PC-3 (cell line): ENCODE measurements at regions not wholly inside any gene's neighbourhood (a gene's known extent, or its start where the extent isn't known, plus 50 kb on each side); places are given as distances from the start of the nearest gene placed in this dataset.
"Not testable (repeated sequence)": the region's sequence is repeated elsewhere in the genome, so short reads cannot be mapped to it uniquely, and the experiment has no call there.

Experiments used
- ATAC-seq: fragments of 200-7000 bp; cut with Tn5 transposase; 2 replicates; pipeline ENCODE4 v1.9.1; 2020; ENCODE audit warnings: mild to moderate bottlenecking, moderate library complexity
- BruUV-seq: library from RNA; stranded (reverse); fragments of 400-500 nt; replicated peaks from 2 replicates; lab custom pipeline; 2021; lab: Mats Ljungman, UMichigan
- CTCF ChIA-PET: fragments of 300-600 bp; sonication (Branson Sonifier 250); formaldehyde crosslinking; loops from one replicate; lab custom pipeline; 2022; ENCODE audit warnings: antibody characterized with exemption; lab: Charles Lee
- POLR2A ChIA-PET: fragments of 300-600 bp; sonication (Branson Sonifier 250); formaldehyde crosslinking; loops from one replicate; lab custom pipeline; 2022; ENCODE audit warnings: antibody characterized with exemption; ENCODE audit not compliant: unreplicated experiment; lab: Charles Lee
- DNase-seq: peaks from one replicate; pipeline ENCODE4 v3.0.0-alpha.2; 2015
- H2AFZ ChIP-seq: fragments of 300-600 bp; sonication (generic); 2 replicates; pipeline ENCODE4 v1.6.0; 2016; ENCODE audit warnings: antibody characterized with exemption, low read length
- H3F3A ChIP-seq: fragments of 300-600 bp; sonication (generic); one replicate; pipeline ENCODE4 v1.6.0; 2017; ENCODE audit warnings: antibody characterized with exemption, low read length, control low read depth, mild to moderate bottlenecking; ENCODE audit not compliant: unreplicated experiment
- H3K27ac ChIP-seq: fragments of 300-600 bp; sonication (generic); 2 replicates; pipeline ENCODE4 v1.5.1; 2016; ENCODE audit warnings: mild to moderate bottlenecking, low read length
- H3K27me3 ChIP-seq: fragments of 300-600 bp; sonication (generic); 2 replicates; pipeline ENCODE4 v1.6.1; 2016; ENCODE audit warnings: low read length, mixed read lengths
- H3K36me3 ChIP-seq: fragments of 300-600 bp; sonication (generic); 2 replicates; pipeline ENCODE4 v1.6.1; 2016; ENCODE audit warnings: low read depth, mixed run types, low read length, mixed read lengths
- H3K4me1 ChIP-seq: fragments of 300-600 bp; sonication (generic); 2 replicates; pipeline ENCODE4 v1.5.1; 2016; ENCODE audit warnings: low read length; ENCODE audit not compliant: insufficient read depth
- H3K4me2 ChIP-seq: fragments of 300-600 bp; sonication (generic); 2 replicates; pipeline ENCODE4 v1.6.0; 2016; ENCODE audit warnings: low read length
- H3K4me3 ChIP-seq: fragments of 300-600 bp; sonication (generic); 2 replicates; pipeline ENCODE4 v1.5.1; 2016; ENCODE audit warnings: mild to moderate bottlenecking, low read length, mixed read lengths
- H3K79me2 ChIP-seq: fragments of 300-600 bp; sonication (generic); 2 replicates; pipeline ENCODE4 v1.6.1; 2017; ENCODE audit warnings: low read length, mixed read lengths
- H3K9ac ChIP-seq: fragments of 300-600 bp; sonication (generic); 2 replicates; pipeline ENCODE4 v1.6.0; 2016; ENCODE audit warnings: mild to moderate bottlenecking, low read length
- H3K9me2 ChIP-seq: fragments of 300-600 bp; sonication (generic); replicated peaks from 2 replicates; pipeline ENCODE4 v1.6.1; 2016; ENCODE audit warnings: mixed run types, low read length, mixed read lengths
- H3K9me3 ChIP-seq: fragments of 300-600 bp; sonication (generic); 2 replicates; pipeline ENCODE4 v1.6.1; 2016; ENCODE audit warnings: low read length, mixed read lengths
- H4K20me1 ChIP-seq: fragments of 300-600 bp; sonication (generic); 2 replicates; pipeline ENCODE4 v1.6.1; 2016; ENCODE audit warnings: low read length, mixed read lengths
- intact Hi-C: fragments of 100-400 bp; cut with micrococcal nuclease; formaldehyde crosslinking; loops from 2 replicates; pipeline ENCODE4 v1.9.0; 2023

GRCh38 chr16:88185406-88185805 is 197.4 kb upstream of the ZNF469 start:
- H3K27ac ChIP-seq, H3K27me3 ChIP-seq, CTCF ChIA-PET: not testable (repeated sequence)

GRCh38 chr16:88185976-88186888 is 196.5 kb upstream of the ZNF469 start:
- H2AFZ ChIP-seq, H3K36me3 ChIP-seq, H3K79me2 ChIP-seq, POLR2A ChIA-PET, H3F3A ChIP-seq, intact Hi-C loops, H3K9ac ChIP-seq, H3K9me3 ChIP-seq, H3K9me2 ChIP-seq, CTCF ChIA-PET, H3K27ac ChIP-seq, H4K20me1 ChIP-seq, ATAC-seq, H3K4me1 ChIP-seq, BruUV-seq, DNase-seq, H3K27me3 ChIP-seq, H3K4me3 ChIP-seq, H3K4me2 ChIP-seq: not testable (repeated sequence)

More at GRCh38 chr16:88185406-88185805, 197.4 kb upstream of the ZNF469 start:
- H3K36me3 ChIP-seq, POLR2A ChIA-PET, BruUV-seq, H3K4me1 ChIP-seq, H3K9ac ChIP-seq, H3K79me2 ChIP-seq, intact Hi-C loops, H3K9me3 ChIP-seq, H3K4me3 ChIP-seq, H3F3A ChIP-seq, H4K20me1 ChIP-seq, H3K9me2 ChIP-seq, DNase-seq, H3K4me2 ChIP-seq, ATAC-seq, H2AFZ ChIP-seq: not testable (repeated sequence)

GRCh38 chr16:88186889-88187870 is 195.6 kb upstream of the ZNF469 start:
- H4K20me1 ChIP-seq, H3K4me3 ChIP-seq, H3K36me3 ChIP-seq, H3K4me1 ChIP-seq, H3K4me2 ChIP-seq, H3K27ac ChIP-seq, H3F3A ChIP-seq, H3K9me3 ChIP-seq, DNase-seq, CTCF ChIA-PET, H2AFZ ChIP-seq, H3K9ac ChIP-seq, H3K9me2 ChIP-seq, H3K79me2 ChIP-seq, POLR2A ChIA-PET, H3K27me3 ChIP-seq, ATAC-seq, intact Hi-C loops, BruUV-seq: not testable (repeated sequence)

GRCh38 chr16:88188171-88188895 is 194.4 kb upstream of the ZNF469 start:
- H3K27me3 ChIP-seq, H3K79me2 ChIP-seq, H4K20me1 ChIP-seq, H3K9ac ChIP-seq, CTCF ChIA-PET, BruUV-seq, H3K4me1 ChIP-seq, H3K4me3 ChIP-seq, DNase-seq, POLR2A ChIA-PET, H2AFZ ChIP-seq, H3K36me3 ChIP-seq, H3F3A ChIP-seq, H3K27ac ChIP-seq, H3K4me2 ChIP-seq, H3K9me2 ChIP-seq, H3K9me3 ChIP-seq, intact Hi-C loops, ATAC-seq: not testable (repeated sequence)

GRCh38 chr16:88190592-88191095 is 192.1 kb upstream of the ZNF469 start:
- H3K9ac ChIP-seq, H3K4me2 ChIP-seq, H3K27ac ChIP-seq, H3K9me2 ChIP-seq, BruUV-seq, H3F3A ChIP-seq, H3K36me3 ChIP-seq, H4K20me1 ChIP-seq, H3K9me3 ChIP-seq, POLR2A ChIA-PET, ATAC-seq, CTCF ChIA-PET, H3K4me1 ChIP-seq, H3K79me2 ChIP-seq, DNase-seq, H2AFZ ChIP-seq, H3K27me3 ChIP-seq, H3K4me3 ChIP-seq, intact Hi-C loops: not testable (repeated sequence)

GRCh38 chr16:88191168-88191567 is 191.6 kb upstream of the ZNF469 start:
- H3K36me3 ChIP-seq, H2AFZ ChIP-seq, H3K9ac ChIP-seq, H4K20me1 ChIP-seq, H3K9me2 ChIP-seq, intact Hi-C loops, H3K79me2 ChIP-seq, H3K4me3 ChIP-seq, H3K4me2 ChIP-seq, H3K27ac ChIP-seq, H3K9me3 ChIP-seq, H3K4me1 ChIP-seq, ATAC-seq, BruUV-seq, CTCF ChIA-PET, H3F3A ChIP-seq, DNase-seq, POLR2A ChIA-PET, H3K27me3 ChIP-seq: not testable (repeated sequence)
